GM13976 (cell line): ENCODE measurements at regions not wholly inside any gene's neighbourhood (a gene's known extent, or its start where the extent isn't known, plus 50 kb on each side); places are given as distances from the start of the nearest gene placed in this dataset.
"Not testable (repeated sequence)": the region's sequence is repeated elsewhere in the genome, so short reads cannot be mapped to it uniquely, and the experiment has no call there.

Experiments
- DNase-seq: peaks from one replicate; pipeline ENCODE4 v3.0.0; 2012; ENCODE audit warnings: low spot score
- CTCF ChIP-seq: IDR thresholded peaks from 2 replicates; pipeline ENCODE4 v1.5.1; 2012; ENCODE audit warnings: borderline replicate concordance, mild to moderate bottlenecking; ENCODE audit not compliant: insufficient read depth; ENCODE audit errors: extremely low read depth, missing control alignments, control extremely low read depth
- in situ Hi-C: fragments of 300-500 bp; cut with MboI; formaldehyde crosslinking; loops from one replicate; pipeline ENCODE4 v1.12.0; 2022; ENCODE audit warnings: low sequenced_read_pairs, mixed read lengths, inconsistent platforms; ENCODE audit not compliant: unreplicated experiment

GRCh38 chr2:44071454-44072046 lies 75.8 kb upstream of the LRPPRC start:
- no peak for DNase-seq
- no peak for TF ChIP-seq CTCF
- in situ Hi-C loops: no loop called here

- in situ Hi-C loops, DNase-seq: not testable (repeated sequence)
Measured at GRCh38 chr2:44073667-44074066, 77.9 kb upstream of the LRPPRC start.

GRCh38 chr2:44074795-44075194 lies 79.0 kb upstream of the LRPPRC start:
- DNase-seq: not testable (repeated sequence)
- in situ Hi-C loops: loop anchor here (25.0 kb wide), 1 partner anchor 163 kb away; no protein-coding TSS in a partner anchor

GRCh38 chr2:44075541-44075940 lies 79.8 kb upstream of the LRPPRC start:
- in situ Hi-C loops: loop anchor here (25.0 kb wide), 1 partner anchor 162 kb away; no protein-coding TSS in a partner anchor
- TF ChIP-seq CTCF: no peak
- DNase-seq: no peak

GRCh38 chr2:44077942-44078511 lies 82.2 kb upstream of the LRPPRC start:
- TF ChIP-seq CTCF: no peak
- no peak for DNase-seq
- in situ Hi-C loops: loop anchor here (25.0 kb wide), 1 partner anchor 159 kb away; no protein-coding TSS in a partner anchor

GRCh38 chr2:44079686-44080085 lies 83.9 kb upstream of the LRPPRC start:
- in situ Hi-C loops: loop anchor here (25.0 kb wide), 1 partner anchor 158 kb away; no protein-coding TSS in a partner anchor
- no peak for DNase-seq
- no peak for TF ChIP-seq CTCF

GRCh38 chr2:44083054-44083453 lies 85.6 kb upstream of the PPM1B start:
- in situ Hi-C loops: loop anchor here (25.0 kb wide), 1 partner anchor 154 kb away; no protein-coding TSS in a partner anchor
- TF ChIP-seq CTCF: no peak
- no peak for DNase-seq
